Gastroesophageal sphincter (tissue), 2 donors: ENCODE measurements at regions not wholly inside any gene's neighbourhood (a gene's known extent, or its start where the extent isn't known, plus 50 kb on each side); places are given as distances from the start of the nearest gene placed in this dataset.

ENCODE experiments used
- EP300 ChIP-seq: sonication (generic); formaldehyde crosslinking; IDR thresholded peaks from one replicate; pipeline ENCODE4 v1.6.1; 2017; ENCODE audit warnings: antibody characterized with exemption, mild to moderate bottlenecking
- POLR2A ChIP-seq, 2 donors: fragments of 450-650 bp; IDR thresholded peaks; one replicate each; pipeline ENCODE4 v1.6.1; 2017; ENCODE audit warnings: antibody characterized with exemption in 2 of 2, mild to moderate bottlenecking in 2 of 2, moderate library complexity in 1 of 2

- no peak for TF ChIP-seq EP300
- no peak for TF ChIP-seq POLR2A (IDR thresholded peaks at IDR 0.05)
Measured at GRCh38 chr12:66944365-66944764, 265.5 kb upstream of the GRIP1 start.
